ENCODE measurements at regions not wholly inside any gene's neighbourhood (a gene's known extent, or its start where the extent isn't known, plus 50 kb on each side); places are given as distances from the start of the nearest gene placed in this dataset.

DNA sequence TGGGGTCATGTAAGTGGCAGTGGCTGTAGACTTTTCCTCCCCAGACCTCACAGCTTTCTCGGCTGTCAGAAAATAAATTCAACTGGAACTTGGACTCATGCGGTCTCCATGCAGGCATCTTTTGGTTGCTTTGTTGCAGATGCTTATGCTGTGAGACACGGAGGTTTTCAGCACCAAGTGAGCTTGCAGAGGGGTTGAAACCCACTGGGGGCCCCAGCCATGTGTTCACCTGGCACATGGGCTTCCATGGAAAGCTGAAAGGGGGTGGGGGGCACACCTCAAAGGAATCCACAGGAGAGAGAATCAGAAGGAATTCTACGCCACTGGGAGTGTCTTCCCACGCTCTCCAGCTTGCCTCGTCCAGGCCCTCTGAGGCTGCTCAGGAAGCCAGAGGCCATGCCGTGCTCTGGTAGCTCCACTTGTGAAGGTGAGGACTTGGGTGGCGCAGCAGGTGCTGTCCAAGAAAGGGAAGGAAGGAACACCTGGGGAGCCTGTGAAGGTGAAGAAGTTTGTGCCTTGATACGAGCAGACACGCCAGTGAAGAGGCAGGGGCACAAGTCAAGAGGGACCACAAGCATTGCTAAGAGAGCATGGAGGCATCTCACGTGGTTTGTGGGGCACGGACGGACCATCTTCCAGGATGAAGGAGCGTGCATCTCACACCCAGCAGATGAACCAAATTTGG, 134.3 kb upstream of the PMEPA1 start:
- DNase-seq (ENCODE audit: low read depth in 3 of 3, low spot score in 2 of 3), result no peak

DNA sequence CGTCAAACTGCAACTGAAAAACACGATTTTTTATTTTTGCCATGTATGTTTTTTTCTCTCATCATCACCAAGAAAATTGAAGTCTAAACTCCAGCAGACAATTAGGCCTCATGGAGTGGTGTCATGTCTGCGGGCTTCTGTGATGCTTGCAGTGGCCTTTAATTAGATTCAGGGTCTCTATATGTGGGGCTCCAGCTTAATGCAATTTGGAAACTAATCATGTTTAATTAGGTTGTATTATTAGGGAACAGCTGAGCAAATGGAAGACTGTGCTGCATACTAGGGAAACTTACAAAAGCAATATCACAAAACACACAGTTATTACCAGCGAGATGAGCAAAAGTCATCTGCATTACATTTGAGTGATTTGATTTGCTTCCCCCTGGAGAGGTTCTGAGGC, 132.9 kb upstream of the PMEPA1 start:
- no peak for DNase-seq (ENCODE audit: low read depth in 3 of 3, low spot score in 2 of 3)

DNA sequence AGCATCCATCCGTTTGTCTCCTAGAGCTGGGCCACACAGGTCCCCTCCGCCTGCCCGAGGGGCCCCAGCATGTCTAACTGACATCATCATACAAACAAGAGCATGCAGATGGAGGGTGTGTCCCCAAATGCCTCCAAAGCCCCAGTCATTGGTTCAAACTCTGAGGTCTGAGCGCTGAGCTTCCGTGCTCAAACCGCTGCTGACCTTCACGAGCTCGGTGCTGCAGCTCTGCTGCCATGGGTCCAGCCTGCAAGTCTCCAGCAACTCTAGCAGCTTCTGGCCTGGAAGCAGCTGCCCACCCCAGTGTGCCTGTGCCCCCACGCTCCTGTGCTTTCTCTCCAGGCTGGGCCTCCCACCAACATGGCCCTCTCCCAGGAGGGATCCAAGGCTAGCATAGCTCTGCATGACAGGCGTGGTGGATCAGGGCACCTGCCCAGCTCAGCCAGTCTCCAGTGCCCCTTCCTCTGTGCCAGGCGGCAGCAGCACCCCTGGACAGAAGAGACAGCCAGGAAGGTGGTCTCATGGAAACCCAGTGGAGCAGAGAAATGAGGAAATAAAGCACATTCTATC, 131.6 kb upstream of the PMEPA1 start:
- DNase-seq (ENCODE audit: low read depth in 3 of 3, low spot score in 2 of 3), result no peak

DNA sequence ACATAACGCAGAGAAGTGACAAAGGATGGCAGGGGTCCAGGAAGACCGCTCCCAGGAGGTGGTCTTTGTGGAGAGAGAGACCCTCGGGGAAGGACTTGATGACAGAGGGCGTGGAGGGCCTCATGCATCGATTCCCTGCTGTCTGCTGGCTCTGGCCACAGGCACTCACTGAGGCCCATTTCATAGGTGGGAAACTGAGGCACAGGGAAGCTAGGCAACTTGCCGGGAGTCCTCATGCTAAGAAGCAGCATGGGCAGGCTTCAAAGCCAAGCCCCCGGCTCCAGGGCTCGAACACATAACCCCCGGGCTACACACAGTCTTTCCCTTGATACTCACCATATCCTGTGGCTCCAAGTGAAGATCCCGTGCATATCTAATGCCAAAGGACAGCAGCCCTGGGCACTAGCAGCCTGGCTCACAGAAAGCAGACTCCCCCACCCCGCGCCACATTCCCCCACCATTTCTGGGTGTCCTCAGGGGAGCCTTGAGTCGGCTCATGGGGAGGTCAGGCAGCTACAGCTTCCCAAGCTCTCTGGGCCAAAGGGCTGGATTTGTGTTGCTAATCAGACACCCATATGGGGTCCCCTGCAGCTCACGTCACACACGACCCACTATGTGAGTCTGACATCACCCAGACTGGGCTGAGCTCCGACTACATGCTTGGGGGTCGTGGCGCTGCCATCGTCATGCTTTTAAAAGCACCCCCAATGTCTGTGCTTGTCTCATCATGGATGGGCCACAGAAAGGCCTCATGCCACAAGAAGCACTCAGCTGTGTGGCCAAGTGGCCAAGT, 130.9 kb upstream of the PMEPA1 start:
- no peak for DNase-seq (ENCODE audit: low read depth in 3 of 3, low spot score in 2 of 3)

DNA sequence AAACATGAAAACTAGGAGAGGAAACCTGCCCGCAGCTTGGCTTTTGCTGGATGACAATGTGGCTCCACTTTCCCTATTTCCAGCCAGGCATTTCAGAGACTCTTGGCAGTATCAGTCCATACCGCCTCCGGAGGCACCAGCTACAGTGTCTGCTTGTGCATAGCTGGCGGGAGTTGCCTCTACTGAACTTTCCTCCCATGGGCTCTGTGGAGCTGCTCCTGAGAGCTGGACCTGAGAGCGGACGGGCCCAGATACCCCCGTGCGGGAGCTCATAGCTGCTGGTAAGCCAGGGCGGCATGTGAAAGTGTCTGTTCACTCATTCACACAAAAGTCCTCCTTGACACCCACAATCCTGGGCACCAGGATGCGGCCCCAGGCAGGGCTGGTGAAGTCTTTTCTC, 130.3 kb upstream of the PMEPA1 start:
- DNase-seq (ENCODE audit: low read depth in 3 of 3, low spot score in 2 of 3), result no peak

DNA sequence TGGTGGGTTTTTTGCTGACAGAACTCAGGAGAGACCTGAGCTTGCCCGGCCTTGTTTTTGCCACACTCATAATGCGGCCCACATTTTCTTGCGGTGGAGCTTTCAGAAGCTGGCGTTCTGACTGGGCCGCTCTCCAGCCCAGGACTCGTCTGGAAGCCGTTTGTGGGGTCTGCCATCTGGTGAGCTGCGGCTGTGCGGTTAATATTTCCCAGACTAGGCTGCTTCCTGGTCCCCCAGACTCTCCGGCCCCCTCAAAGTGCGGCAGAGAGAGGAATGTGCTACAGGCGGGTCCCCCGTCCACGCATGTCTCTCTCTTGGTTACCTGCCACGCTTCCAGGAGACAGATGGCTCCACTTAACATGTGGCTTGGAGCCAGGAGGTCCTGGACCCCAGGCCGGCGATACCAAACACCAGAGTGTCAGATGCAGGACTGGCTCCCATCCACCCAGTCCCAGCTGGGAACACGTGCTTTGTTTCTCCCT, 128.9 kb upstream of the PMEPA1 start:
- no peak for DNase-seq (ENCODE audit: low read depth in 3 of 3, low spot score in 2 of 3)

DNA sequence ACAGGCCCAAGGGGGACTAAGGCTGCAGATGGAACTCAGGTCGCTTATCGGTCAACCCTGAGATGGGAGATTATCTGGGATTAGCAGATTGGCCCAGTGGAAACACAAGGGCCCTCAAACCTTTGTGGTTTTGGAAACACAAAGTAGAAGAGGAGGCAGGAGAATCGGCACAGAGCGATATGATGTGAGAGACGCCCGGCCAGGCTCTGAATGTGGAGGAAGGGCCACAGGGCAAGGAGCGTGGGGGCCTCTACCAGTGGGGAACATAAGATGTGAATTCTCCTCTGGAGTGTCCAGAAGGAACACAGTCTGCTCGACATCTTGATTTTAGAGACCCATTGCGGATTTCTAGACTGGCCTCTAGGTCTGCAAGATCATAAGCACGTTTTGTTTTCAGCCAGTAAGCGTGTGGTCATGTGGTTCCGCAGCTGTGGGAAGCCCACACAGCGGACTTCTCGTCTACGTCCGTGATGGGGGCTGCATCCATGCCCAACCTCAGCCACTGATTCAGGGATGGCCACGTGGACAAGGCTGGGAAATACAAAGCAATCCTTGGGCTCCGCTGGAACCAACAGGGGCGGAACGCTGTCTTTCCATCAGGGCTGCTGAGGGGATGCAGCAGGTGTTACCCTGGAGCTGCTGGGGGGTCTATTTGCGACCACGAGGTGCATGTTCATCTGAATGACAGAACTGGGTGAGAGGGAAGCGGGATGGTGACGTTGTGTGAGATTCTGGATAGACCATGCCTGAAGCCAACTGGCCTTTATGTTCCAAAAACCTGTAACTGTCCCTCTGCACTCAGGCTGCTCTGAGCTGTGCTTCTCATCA, 127.6 kb upstream of the PMEPA1 start:
- no peak for DNase-seq (ENCODE audit: low read depth in 3 of 3, low spot score in 2 of 3)

DNA sequence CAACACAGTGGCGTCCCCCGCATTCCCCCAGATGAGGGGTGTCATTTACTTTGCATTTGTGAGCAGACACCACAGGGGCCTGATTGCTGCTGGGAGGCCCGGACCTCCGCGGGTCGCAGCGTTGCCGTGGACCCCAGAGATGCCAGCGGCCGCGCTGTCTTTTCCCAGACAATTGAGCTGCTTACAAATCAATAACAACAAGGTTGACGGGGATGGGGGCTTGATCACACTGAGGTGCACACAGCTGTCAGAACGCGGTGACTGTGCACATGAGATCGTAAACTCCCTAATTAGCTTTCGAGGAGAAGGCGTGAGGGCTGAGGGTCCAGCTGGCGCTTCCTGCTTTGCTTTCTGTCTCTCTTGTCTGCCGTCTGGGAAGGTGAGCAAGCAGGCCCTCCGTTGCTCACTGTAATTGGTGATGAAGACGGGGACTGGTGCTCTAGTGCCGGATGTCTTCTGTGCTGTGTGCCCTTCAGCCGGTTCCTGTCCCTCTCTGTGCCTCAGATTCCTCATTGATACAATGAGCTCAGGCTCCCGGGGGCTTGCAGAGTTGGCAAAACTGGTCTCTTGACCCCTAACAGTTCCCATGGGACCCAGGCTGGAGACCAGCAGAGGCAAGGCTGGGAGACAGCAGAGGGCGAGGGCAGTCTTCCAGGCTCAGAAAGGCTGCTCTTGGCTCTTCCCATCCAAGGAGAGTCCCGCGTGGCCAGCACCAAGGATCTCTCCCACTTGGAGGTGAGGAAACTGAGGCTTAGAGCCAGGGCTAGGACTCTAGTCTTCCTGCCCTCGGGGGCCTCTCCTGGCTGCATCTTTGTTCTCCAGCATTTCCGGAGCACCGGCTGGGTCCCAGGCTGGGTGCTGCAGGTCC, 126.0 kb upstream of the PMEPA1 start:
- DNase-seq (ENCODE audit: low read depth in 3 of 3, low spot score in 2 of 3), result no peak

DNA sequence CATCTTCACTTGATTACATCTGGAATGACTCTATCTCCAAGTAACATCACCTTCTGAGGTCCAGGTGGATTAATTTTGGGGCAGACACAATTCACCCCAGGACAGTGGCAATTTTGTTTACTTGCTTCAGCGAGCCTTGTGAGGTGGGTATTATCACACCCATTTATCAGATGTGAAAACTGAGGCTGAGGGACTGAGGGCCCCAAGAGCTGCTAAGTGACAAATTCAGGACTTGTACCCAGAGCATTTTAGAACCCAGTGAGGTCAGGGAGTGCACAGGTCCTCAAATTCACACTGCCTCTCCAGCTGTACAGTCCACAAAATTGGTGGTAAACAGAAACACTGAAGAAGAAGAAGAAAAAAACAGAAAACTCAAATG, 125.2 kb upstream of the PMEPA1 start:
- no peak for DNase-seq (ENCODE audit: low read depth in 3 of 3, low spot score in 2 of 3)

DNA sequence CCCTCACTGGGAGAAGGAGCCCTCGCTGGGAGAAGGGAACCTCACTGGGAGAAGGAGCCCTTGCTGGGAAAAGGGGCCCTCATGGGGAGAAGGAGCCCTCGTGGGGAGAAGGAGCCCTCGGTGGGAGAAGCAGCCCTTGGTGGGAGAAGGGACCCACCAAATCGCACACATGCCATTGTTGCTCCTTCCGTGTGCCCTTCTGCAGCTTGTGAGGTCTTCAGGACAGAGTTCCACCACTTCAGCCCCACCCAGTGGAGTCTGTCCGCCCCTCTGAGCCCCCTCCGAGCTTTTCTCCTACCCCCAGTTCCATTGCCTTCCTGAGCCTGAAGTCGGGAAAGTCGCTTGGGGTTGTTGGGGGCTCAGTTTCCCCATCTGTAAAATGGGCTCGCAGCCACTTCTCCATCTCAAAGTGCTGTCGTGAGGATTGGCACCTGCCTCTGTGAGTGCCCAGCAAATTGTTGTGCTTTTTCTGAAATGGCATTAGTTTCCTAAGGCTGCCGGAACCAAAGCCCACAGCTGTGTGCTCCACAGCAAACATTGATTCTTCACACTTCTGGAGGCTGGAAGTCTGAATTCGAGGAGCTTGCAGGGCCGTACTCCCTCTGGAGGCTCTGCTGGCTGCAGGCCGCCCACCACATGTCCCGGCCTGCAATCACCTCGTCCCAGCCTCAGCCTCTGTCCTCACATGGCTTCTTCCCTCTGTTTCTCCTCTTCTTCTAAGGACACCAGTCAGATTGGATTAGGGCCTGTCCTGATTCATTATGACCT, 124.7 kb upstream of the PMEPA1 start:
- no peak for DNase-seq (ENCODE audit: low read depth in 3 of 3, low spot score in 2 of 3)

DNA sequence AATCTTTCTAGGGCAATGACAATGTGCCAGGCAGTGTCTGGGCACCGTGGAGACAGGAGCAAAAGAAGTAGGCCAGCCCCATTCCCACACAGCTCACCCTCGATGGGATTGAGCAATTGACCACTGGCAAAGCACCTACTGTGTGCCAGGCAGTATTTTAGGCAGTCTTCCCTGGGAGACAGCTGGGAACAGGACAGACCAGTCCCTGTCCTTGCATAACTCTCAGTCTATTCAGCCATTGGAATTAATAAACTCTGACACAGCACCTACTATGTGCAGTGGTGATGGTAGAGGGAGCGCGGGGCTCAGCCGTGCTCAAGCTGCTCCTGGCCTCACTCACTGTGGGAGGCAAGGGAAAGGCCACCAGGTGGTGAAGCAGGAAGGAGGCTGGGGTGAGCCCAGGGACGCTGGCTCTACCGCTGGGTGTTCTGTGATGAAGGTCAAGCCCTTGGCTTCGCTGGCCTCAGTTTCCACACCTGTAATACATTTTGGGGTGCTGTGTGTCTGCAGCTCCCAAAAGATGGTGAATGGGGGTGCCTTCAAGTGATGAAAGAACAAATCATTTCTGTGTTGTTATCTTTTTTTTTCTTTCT, 122.3 kb upstream of the PMEPA1 start:
- DNase-seq (ENCODE audit: low read depth in 3 of 3, low spot score in 2 of 3), result no peak

DNA sequence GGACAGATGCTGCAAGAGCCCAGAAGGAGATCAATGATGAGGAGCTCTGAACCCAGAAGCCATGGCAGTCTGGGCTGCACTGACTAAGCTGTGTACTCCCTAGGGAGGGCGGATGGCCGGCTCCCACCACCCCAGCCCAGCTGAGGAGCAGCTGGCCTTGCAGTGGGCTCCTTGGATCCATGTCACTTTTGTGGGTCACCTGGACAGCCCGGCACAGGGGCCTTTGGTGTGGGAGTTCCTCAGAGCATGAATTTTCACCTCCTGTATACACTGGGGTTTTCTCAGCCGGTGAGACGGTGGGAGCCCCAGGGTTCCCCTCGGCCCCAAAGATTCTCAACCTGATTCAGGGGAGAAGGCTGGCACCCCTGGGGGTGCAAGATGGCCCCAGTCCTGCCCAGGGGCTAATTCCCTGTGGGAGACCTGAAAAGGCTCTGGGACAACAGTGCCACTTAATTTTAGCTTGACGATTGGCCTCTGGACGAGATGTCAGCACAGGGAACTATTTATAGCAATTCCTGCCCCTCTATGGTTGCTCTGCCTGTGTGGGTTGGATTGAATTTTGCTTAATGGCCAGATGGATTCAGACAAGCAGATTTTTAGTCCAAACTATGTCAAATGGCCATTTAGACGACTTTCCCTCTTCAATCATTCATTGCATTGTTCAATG, 121.6 kb upstream of the PMEPA1 start:
- DNase-seq (ENCODE audit: low read depth in 3 of 3, low spot score in 2 of 3), result no peak

DNA sequence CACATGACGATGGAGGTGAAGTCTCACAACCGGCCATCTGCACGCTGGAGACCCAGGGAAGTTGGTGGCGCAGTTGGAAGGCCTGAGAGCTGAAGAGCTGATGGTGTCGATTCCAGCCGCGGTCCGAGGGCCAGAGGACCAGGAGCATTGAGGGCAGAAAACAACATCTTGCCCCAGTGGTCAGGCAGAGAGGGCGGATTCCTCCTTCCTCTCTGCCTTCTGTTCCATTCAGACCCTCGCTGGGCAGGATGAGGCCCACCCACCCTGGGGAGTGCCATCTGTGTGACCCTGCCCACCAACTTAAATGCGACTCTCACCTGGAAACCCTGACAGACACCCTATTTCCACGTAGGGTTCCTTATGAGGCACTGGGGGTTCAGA, 120.7 kb upstream of the PMEPA1 start:
- DNase-seq (ENCODE audit: low read depth in 3 of 3, low spot score in 2 of 3), result no peak

DNA sequence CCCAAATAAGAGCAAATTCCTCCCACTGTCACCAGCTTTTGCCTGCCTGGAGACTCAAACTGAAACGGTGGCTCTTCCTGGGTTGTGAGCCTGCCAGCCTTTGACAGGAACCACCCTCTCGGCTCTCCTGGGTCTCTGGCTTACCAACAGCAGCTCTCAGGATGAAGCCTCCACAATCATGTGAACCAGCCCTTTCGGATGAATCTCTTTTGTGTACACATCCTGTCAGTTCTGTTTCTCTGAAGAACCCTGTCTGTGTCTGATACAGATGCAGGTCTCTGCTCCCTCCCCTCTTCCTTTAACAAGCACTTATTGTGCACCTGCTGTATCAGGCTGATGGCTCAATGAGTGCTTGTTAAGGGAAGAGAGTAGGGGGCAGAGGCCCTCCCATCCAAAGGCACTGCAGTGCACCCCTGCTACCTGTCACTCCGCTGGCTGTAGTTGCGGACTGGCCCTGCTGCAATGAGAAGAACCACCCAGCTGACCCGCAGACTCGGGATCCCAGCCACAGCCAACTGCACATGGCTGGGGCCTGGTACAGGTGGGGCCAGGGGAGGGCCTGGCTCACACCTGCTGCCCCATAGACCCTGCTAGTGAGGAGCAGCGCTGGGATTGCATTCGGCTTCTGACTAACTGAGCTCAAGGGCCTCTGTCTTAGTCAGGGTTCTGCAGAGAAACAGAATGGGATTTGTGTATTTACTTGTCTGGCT, 120.1 kb upstream of the PMEPA1 start:
- no peak for DNase-seq (ENCODE audit: low read depth in 3 of 3, low spot score in 2 of 3)

DNA sequence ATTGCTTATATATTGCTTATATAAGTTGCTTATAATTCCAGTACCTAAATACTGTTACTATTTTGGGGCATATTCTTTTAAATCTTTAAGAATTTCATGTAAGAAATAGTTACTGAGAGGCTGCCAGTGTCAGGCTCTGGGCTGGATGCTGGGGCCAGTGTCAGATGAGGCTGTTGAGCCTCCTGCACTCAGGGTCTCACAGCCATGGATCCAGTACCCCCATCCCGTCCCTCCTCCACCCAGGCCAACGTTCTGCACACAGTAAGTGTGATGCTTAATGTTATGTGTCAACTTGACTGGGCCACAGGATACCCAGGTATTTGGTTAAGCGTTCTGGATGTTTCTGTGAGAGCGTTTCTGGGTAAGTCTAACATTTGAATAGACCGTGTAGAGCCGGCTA, 119.5 kb upstream of the PMEPA1 start:
- DNase-seq (ENCODE audit: low read depth in 3 of 3, low spot score in 2 of 3), result no peak

DNA sequence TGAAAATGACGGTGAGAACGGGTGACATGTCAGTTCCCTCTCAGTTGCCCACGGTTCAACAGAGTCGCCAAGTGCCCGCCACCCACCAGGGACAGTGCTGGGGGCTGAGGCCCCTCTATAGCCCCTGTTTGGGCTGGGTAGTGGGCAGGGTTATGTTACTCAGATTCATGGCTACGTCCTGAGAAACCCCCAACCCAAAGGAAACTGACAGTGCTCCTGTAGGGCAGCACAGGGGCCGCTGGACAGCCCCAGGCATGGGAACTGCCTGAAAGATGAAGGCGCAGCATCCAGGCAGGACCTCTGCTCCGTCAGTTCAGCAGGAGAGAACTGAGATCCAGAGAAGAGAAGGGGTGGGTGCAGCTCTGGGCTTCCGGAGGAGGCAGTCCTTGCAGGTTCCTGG, 118.9 kb upstream of the PMEPA1 start:
- DNase-seq (ENCODE audit: low read depth in 3 of 3, low spot score in 2 of 3), result no peak

DNA sequence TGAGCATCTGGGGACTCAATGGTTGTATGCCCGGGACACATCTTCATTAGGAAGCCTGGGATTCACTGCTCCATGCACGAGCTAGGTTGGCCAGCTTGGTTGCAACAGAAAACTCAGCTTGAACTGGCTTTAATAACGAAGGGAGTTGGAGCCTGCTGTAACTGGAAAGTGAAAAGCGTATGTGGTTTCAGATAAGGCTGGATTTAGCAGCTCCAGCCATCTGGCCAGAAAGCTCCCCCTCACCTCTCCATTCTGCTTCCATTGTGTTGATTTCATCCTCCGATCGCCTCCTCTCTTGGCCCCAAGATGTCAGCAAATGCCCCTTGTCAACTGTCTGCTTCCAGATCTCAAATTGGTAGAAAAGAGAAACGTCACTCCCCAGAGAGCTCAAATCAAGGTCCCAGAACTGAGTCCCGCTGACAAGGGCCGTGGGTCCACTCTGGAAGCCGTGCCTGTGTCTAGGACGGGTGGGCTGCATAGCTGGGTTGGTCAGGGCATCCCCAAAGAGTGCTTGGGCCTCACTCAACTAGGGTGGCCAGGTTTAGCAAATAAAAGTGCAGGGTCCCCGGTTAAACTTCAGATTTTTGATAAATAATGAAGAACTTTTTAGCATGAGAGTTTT, 117.0 kb upstream of the PMEPA1 start:
- no peak for DNase-seq (ENCODE audit: low read depth in 3 of 3, low spot score in 2 of 3)

DNA sequence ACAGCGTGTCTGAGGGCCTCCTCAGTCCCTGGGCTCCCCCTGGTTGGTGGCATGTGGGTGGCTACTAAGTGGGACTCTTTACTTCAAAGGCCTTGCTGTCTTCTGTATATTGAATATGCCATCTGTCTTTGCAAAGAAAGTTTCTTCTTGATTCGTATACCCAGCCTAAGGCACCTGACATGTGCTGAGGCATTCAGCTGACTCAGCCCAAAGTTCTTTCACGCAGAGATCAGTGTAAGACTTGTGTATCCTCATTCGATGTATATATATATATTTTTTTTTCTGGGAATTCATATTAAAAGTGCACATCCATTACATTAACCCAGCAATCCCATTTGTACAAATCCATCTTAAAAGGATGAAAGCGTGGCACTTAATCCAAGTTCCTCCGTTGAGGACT, 115.1 kb upstream of the PMEPA1 start:
- DNase-seq (ENCODE audit: low read depth in 3 of 3, low spot score in 2 of 3), result no peak
